ENCODE measurements at regions not wholly inside any gene's neighbourhood (a gene's known extent, or its start where the extent isn't known, plus 50 kb on each side); places are given as distances from the start of the nearest gene placed in this dataset.

DNA sequence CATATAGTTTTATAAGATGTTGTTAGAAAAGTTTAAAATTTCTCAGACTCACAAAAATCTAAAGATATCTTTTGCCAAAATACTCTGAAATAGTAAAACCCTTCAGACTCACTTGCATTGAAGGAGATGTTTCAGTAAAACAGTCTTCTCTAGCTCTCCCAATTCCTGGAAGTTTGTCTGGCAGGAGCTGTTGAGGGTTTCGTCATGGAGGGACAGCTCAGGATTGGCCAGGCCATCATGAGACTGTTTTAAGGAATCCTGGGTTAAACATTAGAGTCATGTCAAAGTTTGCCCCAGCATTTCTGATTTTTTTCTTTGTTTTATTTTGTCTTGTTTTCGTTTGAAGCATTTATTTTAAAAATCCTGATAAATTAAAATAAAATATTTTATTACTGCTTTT is 293.8 kb upstream of the PBX1 start:
- TF ChIP-seq BHLHE40 (IDR thresholded peaks at IDR 0.05; ENCODE audit: low read depth, low read length) (no peak), NFE2L2 (IDR thresholded peaks at IDR 0.05; ENCODE audit: low read depth, low read length) (no peak), POLR2A (IDR thresholded peaks at IDR 0.05; ENCODE audit: low read depth, low read length) (no peak), FOS (IDR thresholded peaks at IDR 0.05; ENCODE audit: low read depth, low read length) (no peak), MXI1 (IDR thresholded peaks at IDR 0.05; ENCODE audit: borderline replicate concordance, low read depth, low read length) (no peak), MAFK (IDR thresholded peaks at IDR 0.05; ENCODE audit: low read depth, low read length) (no peak), CHD1 (IDR thresholded peaks at IDR 0.05; ENCODE audit: low read depth, low read length) (no peak), SMC3 (IDR thresholded peaks at IDR 0.05; ENCODE audit: low read depth, low read length) (no peak), RAD21 (IDR thresholded peaks at IDR 0.05; ENCODE audit: low read length) (no peak)
- TF ChIP-seq, protein P1, sequence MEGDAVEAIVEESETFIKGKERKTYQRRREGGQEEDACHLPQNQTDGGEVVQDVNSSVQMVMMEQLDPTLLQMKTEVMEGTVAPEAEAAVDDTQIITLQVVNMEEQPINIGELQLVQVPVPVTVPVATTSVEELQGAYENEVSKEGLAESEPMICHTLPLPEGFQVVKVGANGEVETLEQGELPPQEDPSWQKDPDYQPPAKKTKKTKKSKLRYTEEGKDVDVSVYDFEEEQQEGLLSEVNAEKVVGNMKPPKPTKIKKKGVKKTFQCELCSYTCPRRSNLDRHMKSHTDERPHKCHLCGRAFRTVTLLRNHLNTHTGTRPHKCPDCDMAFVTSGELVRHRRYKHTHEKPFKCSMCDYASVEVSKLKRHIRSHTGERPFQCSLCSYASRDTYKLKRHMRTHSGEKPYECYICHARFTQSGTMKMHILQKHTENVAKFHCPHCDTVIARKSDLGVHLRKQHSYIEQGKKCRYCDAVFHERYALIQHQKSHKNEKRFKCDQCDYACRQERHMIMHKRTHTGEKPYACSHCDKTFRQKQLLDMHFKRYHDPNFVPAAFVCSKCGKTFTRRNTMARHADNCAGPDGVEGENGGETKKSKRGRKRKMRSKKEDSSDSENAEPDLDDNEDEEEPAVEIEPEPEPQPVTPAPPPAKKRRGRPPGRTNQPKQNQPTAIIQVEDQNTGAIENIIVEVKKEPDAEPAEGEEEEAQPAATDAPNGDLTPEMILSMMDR (conservative IDR thresholded peaks at IDR 0.05; ENCODE audit: low read depth, low read length): no peak
- TF ChIP-seq, protein P2, sequence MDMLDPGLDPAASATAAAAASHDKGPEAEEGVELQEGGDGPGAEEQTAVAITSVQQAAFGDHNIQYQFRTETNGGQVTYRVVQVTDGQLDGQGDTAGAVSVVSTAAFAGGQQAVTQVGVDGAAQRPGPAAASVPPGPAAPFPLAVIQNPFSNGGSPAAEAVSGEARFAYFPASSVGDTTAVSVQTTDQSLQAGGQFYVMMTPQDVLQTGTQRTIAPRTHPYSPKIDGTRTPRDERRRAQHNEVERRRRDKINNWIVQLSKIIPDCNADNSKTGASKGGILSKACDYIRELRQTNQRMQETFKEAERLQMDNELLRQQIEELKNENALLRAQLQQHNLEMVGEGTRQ (IDR thresholded peaks at IDR 0.05; ENCODE audit: low read depth, low read length): no peak

All from IMR-90 (cell line).